ENCODE measurements at regions not wholly inside any gene's neighbourhood (a gene's known extent, or its start where the extent isn't known, plus 50 kb on each side); places are given as distances from the start of the nearest gene placed in this dataset.

GRCh38 chr12:86743875-86744536, 487.8 kb upstream of the MGAT4C start:
- no peak overlapping the region for H3K4me3 ChIP-seq (ENCODE audit: insufficient read depth in 1 of 2, low read depth in 1 of 2, low read length in 2 of 2)

GRCh38 chr12:86741531-86741930, 485.3 kb upstream of the MGAT4C start:
- DNase-seq, result no peak
- Histone ChIP-seq H2AFZ (ENCODE audit: low read depth, low read length) (no peak overlapping the region), H3K9me3 (ENCODE audit: control insufficient read depth, low read length) (no peaks in the 10 kb centered on the region), H4K91ac (ENCODE audit: low read length) (no peak overlapping the region), H2BK12ac (ENCODE audit: low read length in 2 of 2) (no peak overlapping the region), H3K9ac (ENCODE audit: low read length) (no peak overlapping the region), H4K8ac (ENCODE audit: low read length) (no peak overlapping the region), H3K18ac (ENCODE audit: low read depth in 1 of 2, low read length in 2 of 2) (no peak overlapping the region), H3K4ac (ENCODE audit: low read depth in 1 of 2, low read length in 2 of 2) (no peak overlapping the region), H3K4me3 (ENCODE audit: insufficient read depth in 1 of 2, low read depth in 1 of 2, low read length in 2 of 2) (no peak overlapping the region), H2BK5ac (ENCODE audit: low read depth, low read length, poor library complexity, severe bottlenecking) (no peak overlapping the region), H3K23ac (ENCODE audit: low read length in 2 of 2) (no peak overlapping the region), H3K79me1 (replicated peaks; ENCODE audit: low read length, poor library complexity, severe bottlenecking) (no peaks in the 10 kb centered on the region), H3K4me2 (ENCODE audit: low read length, poor library complexity, severe bottlenecking) (no peak overlapping the region), H3K27me3 (ENCODE audit: control insufficient read depth in 1 of 2, insufficient read depth in 1 of 2, low read length in 2 of 2) (no peaks in the 10 kb centered on the region), H2AK5ac (ENCODE audit: low read length, severe bottlenecking) (no peak overlapping the region), H3K14ac (ENCODE audit: low read length in 2 of 2) (no peak overlapping the region), H2BK15ac (ENCODE audit: low read depth, poor library complexity, severe bottlenecking) (no peak overlapping the region), H2BK120ac (ENCODE audit: low read depth, low read length) (no peak overlapping the region), H3K4me1 (ENCODE audit: control insufficient read depth, insufficient read depth, low read depth, low read length) (no peaks in the 10 kb centered on the region), H3K27ac (ENCODE audit: low read length, poor library complexity, severe bottlenecking) (no peak overlapping the region), H3K36me3 (ENCODE audit: control insufficient read depth in 1 of 2, insufficient read depth in 2 of 2, low read depth in 1 of 2, low read length in 2 of 2) (no peaks in the 10 kb centered on the region)
- WGBS, result 100% methylated on average over 1 of the region's 1 CpG

More at GRCh38 chr12:86743875-86744536, 487.8 kb upstream of the MGAT4C start:
- Histone ChIP-seq H3K4ac (ENCODE audit: low read depth in 1 of 2, low read length in 2 of 2) (no peak overlapping the region), H4K91ac (ENCODE audit: low read length) (no peak overlapping the region), H2BK15ac (ENCODE audit: low read depth, poor library complexity, severe bottlenecking) (no peak overlapping the region), H2BK5ac (ENCODE audit: low read depth, low read length, poor library complexity, severe bottlenecking) (no peak overlapping the region), H2AFZ (ENCODE audit: low read depth, low read length) (no peak overlapping the region), H3K79me1 (replicated peaks; ENCODE audit: low read length, poor library complexity, severe bottlenecking) (no peaks in the 10 kb centered on the region), H2BK12ac (ENCODE audit: low read length in 2 of 2) (no peak overlapping the region), H3K4me2 (ENCODE audit: low read length, poor library complexity, severe bottlenecking) (no peak overlapping the region), H3K27ac (ENCODE audit: low read length, poor library complexity, severe bottlenecking) (no peak overlapping the region), H2AK5ac (ENCODE audit: low read length, severe bottlenecking) (no peak overlapping the region), H3K14ac (ENCODE audit: low read length in 2 of 2) (no peak overlapping the region), H3K9ac (ENCODE audit: low read length) (no peak overlapping the region), H3K27me3 (ENCODE audit: control insufficient read depth in 1 of 2, insufficient read depth in 1 of 2, low read length in 2 of 2) (no peaks in the 10 kb centered on the region), H2BK120ac (ENCODE audit: low read depth, low read length) (no peak overlapping the region), H3K9me3 (ENCODE audit: control insufficient read depth, low read length) (no peaks in the 10 kb centered on the region), H3K4me1 (ENCODE audit: control insufficient read depth, insufficient read depth, low read depth, low read length) (no peaks in the 10 kb centered on the region), H3K36me3 (ENCODE audit: control insufficient read depth in 1 of 2, insufficient read depth in 2 of 2, low read depth in 1 of 2, low read length in 2 of 2) (no peaks in the 10 kb centered on the region), H4K8ac (ENCODE audit: low read length) (no peak overlapping the region), H3K18ac (ENCODE audit: low read depth in 1 of 2, low read length in 2 of 2) (no peak overlapping the region), H3K23ac (ENCODE audit: low read length in 2 of 2) (no peak overlapping the region)
- WGBS, result 85% methylated on average over 2 of the region's 5 CpGs
- DNase-seq, result no peak

- no peaks in the 10 kb centered on the region for H3K36me3 ChIP-seq (ENCODE audit: control insufficient read depth in 1 of 2, insufficient read depth in 2 of 2, low read depth in 1 of 2, low read length in 2 of 2)
- no peaks in the 10 kb centered on the region for H3K79me1 ChIP-seq (replicated peaks; ENCODE audit: low read length, poor library complexity, severe bottlenecking)
- DNase-seq, result no peak
- H3K4ac ChIP-seq (ENCODE audit: low read depth in 1 of 2, low read length in 2 of 2), result no peak overlapping the region
- no peak overlapping the region for H3K9ac ChIP-seq (ENCODE audit: low read length)
- no peak overlapping the region for H3K23ac ChIP-seq (ENCODE audit: low read length in 2 of 2)
- no peak overlapping the region for H3K18ac ChIP-seq (ENCODE audit: low read depth in 1 of 2, low read length in 2 of 2)
- H2BK12ac ChIP-seq (ENCODE audit: low read length in 2 of 2), result no peak overlapping the region
- H2BK15ac ChIP-seq (ENCODE audit: low read depth, poor library complexity, severe bottlenecking), result no peak overlapping the region
- H3K14ac ChIP-seq (ENCODE audit: low read length in 2 of 2), result no peak overlapping the region
- no peak overlapping the region for H3K4me3 ChIP-seq (ENCODE audit: insufficient read depth in 1 of 2, low read depth in 1 of 2, low read length in 2 of 2)
- no peaks in the 10 kb centered on the region for H3K9me3 ChIP-seq (ENCODE audit: control insufficient read depth, low read length)
- no peaks in the 10 kb centered on the region for H3K27me3 ChIP-seq (ENCODE audit: control insufficient read depth in 1 of 2, insufficient read depth in 1 of 2, low read length in 2 of 2)
- H2AK5ac ChIP-seq (ENCODE audit: low read length, severe bottlenecking), result no peak overlapping the region
- no peaks in the 10 kb centered on the region for H3K4me1 ChIP-seq (ENCODE audit: control insufficient read depth, insufficient read depth, low read depth, low read length)
- H2AFZ ChIP-seq (ENCODE audit: low read depth, low read length), result no peak overlapping the region
- H2BK5ac ChIP-seq (ENCODE audit: low read depth, low read length, poor library complexity, severe bottlenecking), result no peak overlapping the region
- H3K27ac ChIP-seq (ENCODE audit: low read length, poor library complexity, severe bottlenecking), result no peak overlapping the region
- no peak overlapping the region for H4K8ac ChIP-seq (ENCODE audit: low read length)
- H2BK120ac ChIP-seq (ENCODE audit: low read depth, low read length), result no peak overlapping the region
- no peak overlapping the region for H3K4me2 ChIP-seq (ENCODE audit: low read length, poor library complexity, severe bottlenecking)
- no peak overlapping the region for H4K91ac ChIP-seq (ENCODE audit: low read length)
Measured at GRCh38 chr12:86735851-86736250, 479.7 kb upstream of the MGAT4C start.

- no peak overlapping the region for H3K4me2 ChIP-seq (ENCODE audit: low read length, poor library complexity, severe bottlenecking)
- 92% methylated on average over 4 of the region's 4 CpGs for WGBS
Measured at GRCh38 chr12:86735072-86735471, 478.9 kb upstream of the MGAT4C start.

More at GRCh38 chr12:86735072-86735471, 478.9 kb upstream of the MGAT4C start:
- Histone ChIP-seq H2AK5ac (ENCODE audit: low read length, severe bottlenecking) (no peak overlapping the region), H3K36me3 (ENCODE audit: control insufficient read depth in 1 of 2, insufficient read depth in 2 of 2, low read depth in 1 of 2, low read length in 2 of 2) (no peaks in the 10 kb centered on the region), H3K4ac (ENCODE audit: low read depth in 1 of 2, low read length in 2 of 2) (no peak overlapping the region), H4K8ac (ENCODE audit: low read length) (no peak overlapping the region), H3K14ac (ENCODE audit: low read length in 2 of 2) (no peak overlapping the region), H3K18ac (ENCODE audit: low read depth in 1 of 2, low read length in 2 of 2) (no peak overlapping the region), H3K9me3 (ENCODE audit: control insufficient read depth, low read length) (no peaks in the 10 kb centered on the region), H3K27ac (ENCODE audit: low read length, poor library complexity, severe bottlenecking) (no peak overlapping the region), H2BK5ac (ENCODE audit: low read depth, low read length, poor library complexity, severe bottlenecking) (no peak overlapping the region), H2AFZ (ENCODE audit: low read depth, low read length) (no peak overlapping the region), H3K79me1 (replicated peaks; ENCODE audit: low read length, poor library complexity, severe bottlenecking) (no peaks in the 10 kb centered on the region), H4K91ac (ENCODE audit: low read length) (no peak overlapping the region), H2BK15ac (ENCODE audit: low read depth, poor library complexity, severe bottlenecking) (no peak overlapping the region), H3K4me1 (ENCODE audit: control insufficient read depth, insufficient read depth, low read depth, low read length) (no peaks in the 10 kb centered on the region), H3K27me3 (ENCODE audit: control insufficient read depth in 1 of 2, insufficient read depth in 1 of 2, low read length in 2 of 2) (no peaks in the 10 kb centered on the region), H3K23ac (ENCODE audit: low read length in 2 of 2) (no peak overlapping the region), H3K4me3 (ENCODE audit: insufficient read depth in 1 of 2, low read depth in 1 of 2, low read length in 2 of 2) (no peak overlapping the region), H2BK120ac (ENCODE audit: low read depth, low read length) (no peak overlapping the region), H2BK12ac (ENCODE audit: low read length in 2 of 2) (no peak overlapping the region), H3K9ac (ENCODE audit: low read length) (no peak overlapping the region)
- DNase-seq, result no peak

Data from mesenchymal stem cell (in vitro differentiated cells and primary cell).